ENCODE measurements at regions not wholly inside any gene's neighbourhood (a gene's known extent, or its start where the extent isn't known, plus 50 kb on each side); places are given as distances from the start of the nearest gene placed in this dataset.

DNA sequence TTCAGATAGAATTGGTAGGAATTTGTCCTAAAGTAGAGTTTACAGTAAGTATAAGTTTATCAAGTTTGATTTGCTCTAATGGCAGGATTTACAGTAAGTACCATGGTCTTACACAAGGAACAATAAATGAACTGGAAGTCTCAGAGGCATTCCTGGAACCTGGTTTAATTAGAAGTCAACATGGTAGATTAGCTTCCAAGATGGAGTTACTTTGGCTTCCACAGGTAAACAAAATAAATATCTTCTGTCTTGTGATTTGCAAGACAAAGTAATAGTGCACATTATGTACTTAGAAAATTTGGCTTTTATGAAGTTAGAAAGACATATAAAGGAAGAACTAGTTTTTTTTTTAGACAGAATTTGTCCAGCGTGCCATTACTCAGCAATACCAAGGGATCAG lies 190.7 kb downstream of the GLUD2 start:
- H3K9ac ChIP-seq (ENCODE audit: low read length) = no peak overlapping the region
- Mint-ChIP-seq H3K27ac (no peak overlapping the region), H3K4me1 (no peaks in the 10 kb centered on the region), H3K4me3 (no peak overlapping the region), H3K27me3 (no peaks in the 10 kb centered on the region), H3K9me3 (ENCODE audit: insufficient read depth) (no peaks in the 10 kb centered on the region)
- H3K9me3 ChIP-seq (ENCODE audit: control extremely low read depth in 1 of 3, control insufficient read depth in 2 of 3, insufficient read depth in 1 of 3, low read length in 2 of 3) = no peaks in the 10 kb centered on the region
- DNase-seq (no peak), ATAC-seq (ENCODE audit: low read depth) (no peak)
- no peaks in the 10 kb centered on the region for H3K36me3 ChIP-seq (replicated peaks in 1 of 2; ENCODE audit: control extremely low read depth in 1 of 2, control insufficient read depth in 1 of 2, extremely low read depth in 1 of 2, insufficient read depth in 2 of 2, low read length in 1 of 2)
- no peaks in the 10 kb centered on the region for H3K27me3 ChIP-seq (replicated peaks in 1 of 4; ENCODE audit: control extremely low read depth in 1 of 4, control insufficient read depth in 3 of 4, insufficient read depth in 4 of 4, low read length in 3 of 4)
- no peaks in the 10 kb centered on the region for H3K79me2 ChIP-seq (ENCODE audit: control insufficient read depth, insufficient read depth, low read length)
- ChIA-PET POLR2A (no interaction called here), CTCF (no interaction called here)
- no peak overlapping the region for H3K4me3 ChIP-seq (ENCODE audit: control extremely low read depth in 1 of 5, extremely low read depth in 1 of 5, insufficient read depth in 1 of 5, low read depth in 2 of 5, low read length in 4 of 5)
- H3K4me2 ChIP-seq (replicated peaks; ENCODE audit: low read depth, low read length, poor library complexity, severe bottlenecking) = no peak overlapping the region
- intact Hi-C loops (cut with micrococcal nuclease) = no loop called here
- no peaks in the 10 kb centered on the region for H3K4me1 ChIP-seq (ENCODE audit: control insufficient read depth in 2 of 2, insufficient read depth in 2 of 2, low read length in 2 of 2)
- WGBS (ENCODE audit: insufficient coverage) = no CpG with 5 or more reads among the region's 1 CpG
- H3K27ac ChIP-seq (ENCODE audit: low read length in 2 of 2) = no peak overlapping the region
- H2AFZ ChIP-seq (ENCODE audit: insufficient read depth, low read depth, low read length, poor library complexity, severe bottlenecking) = no peak overlapping the region
- no peak for TF ChIP-seq EZH2 (IDR thresholded peaks at IDR 0.05; ENCODE audit: borderline replicate concordance, insufficient read depth, low read depth, low read length, poor library complexity, severe bottlenecking)
- TF ChIP-seq, protein P1, sequence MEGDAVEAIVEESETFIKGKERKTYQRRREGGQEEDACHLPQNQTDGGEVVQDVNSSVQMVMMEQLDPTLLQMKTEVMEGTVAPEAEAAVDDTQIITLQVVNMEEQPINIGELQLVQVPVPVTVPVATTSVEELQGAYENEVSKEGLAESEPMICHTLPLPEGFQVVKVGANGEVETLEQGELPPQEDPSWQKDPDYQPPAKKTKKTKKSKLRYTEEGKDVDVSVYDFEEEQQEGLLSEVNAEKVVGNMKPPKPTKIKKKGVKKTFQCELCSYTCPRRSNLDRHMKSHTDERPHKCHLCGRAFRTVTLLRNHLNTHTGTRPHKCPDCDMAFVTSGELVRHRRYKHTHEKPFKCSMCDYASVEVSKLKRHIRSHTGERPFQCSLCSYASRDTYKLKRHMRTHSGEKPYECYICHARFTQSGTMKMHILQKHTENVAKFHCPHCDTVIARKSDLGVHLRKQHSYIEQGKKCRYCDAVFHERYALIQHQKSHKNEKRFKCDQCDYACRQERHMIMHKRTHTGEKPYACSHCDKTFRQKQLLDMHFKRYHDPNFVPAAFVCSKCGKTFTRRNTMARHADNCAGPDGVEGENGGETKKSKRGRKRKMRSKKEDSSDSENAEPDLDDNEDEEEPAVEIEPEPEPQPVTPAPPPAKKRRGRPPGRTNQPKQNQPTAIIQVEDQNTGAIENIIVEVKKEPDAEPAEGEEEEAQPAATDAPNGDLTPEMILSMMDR (IDR thresholded peaks at IDR 0.05) = no peak
- H4K20me1 ChIP-seq (ENCODE audit: control insufficient read depth, insufficient read depth, low read length, poor library complexity, severe bottlenecking) = no peaks in the 10 kb centered on the region

DNA sequence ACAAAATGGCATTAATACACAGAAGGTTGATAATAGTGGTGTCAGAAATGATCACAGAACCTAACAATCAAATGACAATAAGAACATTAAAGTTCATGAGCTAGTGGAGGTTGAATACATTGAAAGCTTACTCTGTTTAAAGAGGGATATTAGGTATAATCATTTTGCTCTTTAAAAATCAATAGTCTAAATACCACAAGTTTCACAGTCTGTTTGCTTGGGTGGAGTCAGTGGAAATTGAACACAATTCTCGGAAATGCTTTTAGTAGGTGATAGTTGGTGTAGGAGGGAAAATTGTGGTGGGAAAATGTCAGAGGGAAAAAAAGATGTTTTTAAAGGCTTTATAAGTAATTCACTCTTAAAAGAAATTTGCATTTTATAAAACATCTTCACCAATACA lies 197.1 kb downstream of the GLUD2 start:
- DNase-seq = no peak
- no peak overlapping the region for H3K4me3 Mint-ChIP-seq
- Histone ChIP-seq H3K9ac (ENCODE audit: low read length) (no peak overlapping the region), H3K36me3 (replicated peaks in 1 of 2; ENCODE audit: control extremely low read depth in 1 of 2, control insufficient read depth in 1 of 2, extremely low read depth in 1 of 2, insufficient read depth in 2 of 2, low read length in 1 of 2) (no peaks in the 10 kb centered on the region), H3K9me3 (ENCODE audit: control extremely low read depth in 1 of 3, control insufficient read depth in 2 of 3, insufficient read depth in 1 of 3, low read length in 2 of 3) (no peaks in the 10 kb centered on the region), H4K20me1 (ENCODE audit: control insufficient read depth, insufficient read depth, low read length, poor library complexity, severe bottlenecking) (no peaks in the 10 kb centered on the region), H3K27ac (ENCODE audit: low read length in 2 of 2) (no peak overlapping the region), H2AFZ (ENCODE audit: insufficient read depth, low read depth, low read length, poor library complexity, severe bottlenecking) (no peak overlapping the region), H3K4me1 (ENCODE audit: control insufficient read depth in 2 of 2, insufficient read depth in 2 of 2, low read length in 2 of 2) (no peaks in the 10 kb centered on the region), H3K79me2 (ENCODE audit: control insufficient read depth, insufficient read depth, low read length) (no peaks in the 10 kb centered on the region), H3K4me3 (ENCODE audit: control extremely low read depth in 1 of 5, extremely low read depth in 1 of 5, insufficient read depth in 1 of 5, low read depth in 2 of 5, low read length in 4 of 5) (no peak overlapping the region), H3K27me3 (replicated peaks in 1 of 4; ENCODE audit: control extremely low read depth in 1 of 4, control insufficient read depth in 3 of 4, insufficient read depth in 4 of 4, low read length in 3 of 4) (no peaks in the 10 kb centered on the region), H3K4me2 (replicated peaks; ENCODE audit: low read depth, low read length, poor library complexity, severe bottlenecking) (no peak overlapping the region)
- H3K27ac Mint-ChIP-seq = no peak overlapping the region
- ChIA-PET POLR2A (no interaction called here), CTCF (no interaction called here)
- no peaks in the 10 kb centered on the region for H3K4me1 Mint-ChIP-seq
- H3K9me3 Mint-ChIP-seq (ENCODE audit: insufficient read depth) = no peaks in the 10 kb centered on the region
- no CpG with 5 or more reads among the region's 1 CpG for WGBS (ENCODE audit: insufficient coverage)
- H3K27me3 Mint-ChIP-seq = no peaks in the 10 kb centered on the region
- no peak for TF ChIP-seq EZH2 (IDR thresholded peaks at IDR 0.05; ENCODE audit: borderline replicate concordance, insufficient read depth, low read depth, low read length, poor library complexity, severe bottlenecking)
- TF ChIP-seq, protein P1 (IDR thresholded peaks at IDR 0.05) = no peak
- intact Hi-C loops (cut with micrococcal nuclease) = no loop called here
- no peak for ATAC-seq (ENCODE audit: low read depth)

Data from B cell (primary cell).